Uterus (tissue), 3 donors: ENCODE measurements at regions not wholly inside any gene's neighbourhood (a gene's known extent, or its start where the extent isn't known, plus 50 kb on each side); places are given as distances from the start of the nearest gene placed in this dataset.

ENCODE experiments used
- DNase-seq, 2 donors: peaks; one replicate each; pipeline ENCODE4 v3.0.0-alpha.2; 2019 to 2020
- H3K27ac ChIP-seq, 2 donors: fragments of 200-600 bp; sonication (generic); 1 replicate in 1 of 2; 2 replicates in 1 of 2; pipeline ENCODE4 v1.5.1; 2016 to 2018
- H3K27me3 ChIP-seq, 2 donors: fragments of 200-600 bp; sonication (generic); one replicate each; pipeline ENCODE4 v1.5.1; 2018 to 2019; ENCODE audit warnings: control low read depth in 1 of 2
- H3K36me3 ChIP-seq, 2 donors: fragments of 200-600 bp; sonication (generic); one replicate each; pipeline ENCODE4 v1.5.1; 2019; ENCODE audit warnings: control low read depth in 1 of 2
- H3K4me1 ChIP-seq, 2 donors: fragments of 200-600 bp; sonication (generic); one replicate each; pipeline ENCODE4 v1.5.1; 2018 to 2019; ENCODE audit warnings: control low read depth in 1 of 2
- H3K4me3 ChIP-seq, 2 donors: fragments of 200-600 bp; sonication (generic); 1 replicate in 1 of 2; 2 replicates in 1 of 2; pipeline ENCODE4 v1.5.1; 2018 to 2019; ENCODE audit warnings: mild to moderate bottlenecking in 1 of 2
- H3K9me3 ChIP-seq, 2 donors: fragments of 200-600 bp; sonication (generic); one replicate each; pipeline ENCODE4 v1.5.1; 2019; ENCODE audit warnings: control low read depth in 1 of 2
- POLR2A ChIP-seq, 2 donors: fragments of 450-650 bp; IDR thresholded peaks; one replicate each; pipeline ENCODE4 v1.6.1; 2016; ENCODE audit warnings: antibody characterized with exemption in 2 of 2, mild to moderate bottlenecking in 1 of 2, moderate library complexity in 1 of 2
- intact Hi-C: fragments of 100-400 bp; cut with DNase I; formaldehyde crosslinking; loops from one replicate; pipeline ENCODE4 v1.15.1; 2023; ENCODE audit warnings: low total_unique reads
- TF ChIP-seq, protein P1 (sequence below), 4 experiments: fragments of 200-600 bp in 2 of 4; fragments of 450-650 bp in 2 of 4; sonication (generic) in 2 of 4; IDR thresholded peaks; one replicate each; pipeline ENCODE4 v1.5.1; 2016 to 2019; ENCODE audit warnings: antibody characterized with exemption in 4 of 4, mild to moderate bottlenecking in 2 of 4, moderate library complexity in 1 of 4
- donor health status: DM: yes; HTN: yes; CAD: no.

DNA sequence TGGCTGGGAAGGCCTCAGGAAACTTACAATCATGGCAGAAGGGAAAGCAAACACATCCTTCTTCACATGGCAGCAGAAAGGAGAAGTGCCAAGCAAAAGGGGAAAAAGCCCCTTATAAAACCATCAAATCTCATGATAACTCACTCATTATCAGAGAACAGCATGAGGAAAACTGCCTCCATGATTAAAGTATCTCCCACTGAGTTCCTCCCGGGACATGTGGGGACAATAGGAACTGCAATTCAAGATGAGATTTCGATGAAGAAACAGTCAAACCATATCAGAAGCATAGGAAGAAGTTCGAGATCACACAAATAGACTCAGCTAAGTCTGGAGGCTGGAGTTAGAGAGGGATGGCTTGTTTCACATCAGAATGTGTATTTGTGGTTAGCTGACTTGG, 869.4 kb upstream of the PHF14 start:
- H3K27me3 ChIP-seq: no peaks in the 10 kb centered on the region
- H3K4me3 ChIP-seq: no peak overlapping the region
- intact Hi-C loops: no loop called here

DNA sequence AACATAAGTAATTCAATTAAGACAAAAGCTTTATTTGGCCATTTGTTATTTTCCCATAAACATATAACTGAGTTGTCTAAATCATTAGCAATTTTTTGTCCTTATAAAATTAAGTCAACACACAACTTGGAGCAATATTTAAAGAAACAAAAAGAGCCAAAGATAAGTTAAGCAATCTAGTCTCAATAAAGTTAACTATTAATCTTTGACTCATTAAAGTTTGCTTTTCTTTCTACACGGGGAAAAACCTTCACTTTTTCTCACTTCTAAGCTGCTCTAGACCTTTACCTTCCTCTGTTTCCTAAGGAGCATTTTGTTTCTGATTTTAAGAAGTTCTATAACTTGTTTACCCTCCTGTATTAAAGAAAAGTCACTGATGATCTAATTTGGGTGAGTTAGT, 867.1 kb upstream of the PHF14 start:
- H3K27ac ChIP-seq: no peak overlapping the region
- H3K27me3 ChIP-seq: no peaks in the 10 kb centered on the region
- no peak overlapping the region for H3K4me3 ChIP-seq
- TF ChIP-seq, protein P1, sequence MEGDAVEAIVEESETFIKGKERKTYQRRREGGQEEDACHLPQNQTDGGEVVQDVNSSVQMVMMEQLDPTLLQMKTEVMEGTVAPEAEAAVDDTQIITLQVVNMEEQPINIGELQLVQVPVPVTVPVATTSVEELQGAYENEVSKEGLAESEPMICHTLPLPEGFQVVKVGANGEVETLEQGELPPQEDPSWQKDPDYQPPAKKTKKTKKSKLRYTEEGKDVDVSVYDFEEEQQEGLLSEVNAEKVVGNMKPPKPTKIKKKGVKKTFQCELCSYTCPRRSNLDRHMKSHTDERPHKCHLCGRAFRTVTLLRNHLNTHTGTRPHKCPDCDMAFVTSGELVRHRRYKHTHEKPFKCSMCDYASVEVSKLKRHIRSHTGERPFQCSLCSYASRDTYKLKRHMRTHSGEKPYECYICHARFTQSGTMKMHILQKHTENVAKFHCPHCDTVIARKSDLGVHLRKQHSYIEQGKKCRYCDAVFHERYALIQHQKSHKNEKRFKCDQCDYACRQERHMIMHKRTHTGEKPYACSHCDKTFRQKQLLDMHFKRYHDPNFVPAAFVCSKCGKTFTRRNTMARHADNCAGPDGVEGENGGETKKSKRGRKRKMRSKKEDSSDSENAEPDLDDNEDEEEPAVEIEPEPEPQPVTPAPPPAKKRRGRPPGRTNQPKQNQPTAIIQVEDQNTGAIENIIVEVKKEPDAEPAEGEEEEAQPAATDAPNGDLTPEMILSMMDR (IDR thresholded peaks at IDR 0.05): no peak
- TF ChIP-seq POLR2A (IDR thresholded peaks at IDR 0.05): no peak
- H3K4me1 ChIP-seq: no peaks in the 10 kb centered on the region
- intact Hi-C loops: no loop called here
- DNase-seq: no peak
- no peaks in the 10 kb centered on the region for H3K9me3 ChIP-seq
- no peaks in the 10 kb centered on the region for H3K36me3 ChIP-seq

More for the DNA sequence above, 869.4 kb upstream of the PHF14 start:
- no peak for DNase-seq
- no peaks in the 10 kb centered on the region for H3K4me1 ChIP-seq
- no peaks in the 10 kb centered on the region for H3K36me3 ChIP-seq
- no peak overlapping the region for H3K27ac ChIP-seq
- H3K9me3 ChIP-seq: no peaks in the 10 kb centered on the region
- TF ChIP-seq, protein P1 (IDR thresholded peaks at IDR 0.05): no peak
- TF ChIP-seq POLR2A (IDR thresholded peaks at IDR 0.05): no peak

DNA sequence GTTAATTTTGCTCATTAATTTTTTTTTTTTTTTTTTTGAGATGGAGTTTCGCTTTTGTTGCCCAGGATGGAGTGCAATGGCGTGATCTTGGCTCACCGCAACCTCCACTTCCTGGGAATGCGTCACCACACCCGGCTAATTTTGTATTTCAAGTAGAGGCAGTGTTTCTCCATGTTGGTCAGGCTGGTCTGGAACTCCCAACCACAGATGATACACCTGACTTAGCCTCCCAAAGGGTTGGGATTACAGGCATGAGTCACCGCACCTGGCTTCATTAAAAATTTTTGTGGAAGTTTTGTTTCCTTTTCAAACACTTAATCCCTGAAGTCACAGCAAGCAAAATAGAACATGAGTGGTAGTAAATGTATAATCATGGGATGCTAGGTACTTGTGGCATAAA, 857.2 kb upstream of the PHF14 start:
- no peak for DNase-seq
- H3K27me3 ChIP-seq: no peaks in the 10 kb centered on the region
- intact Hi-C loops: no loop called here
- no peaks in the 10 kb centered on the region for H3K4me1 ChIP-seq
- no peaks in the 10 kb centered on the region for H3K9me3 ChIP-seq
- H3K36me3 ChIP-seq: no peaks in the 10 kb centered on the region
- TF ChIP-seq, protein P1 (IDR thresholded peaks at IDR 0.05): no peak
- TF ChIP-seq POLR2A (IDR thresholded peaks at IDR 0.05): no peak
- H3K4me3 ChIP-seq: no peak overlapping the region
- no peak overlapping the region for H3K27ac ChIP-seq

DNA sequence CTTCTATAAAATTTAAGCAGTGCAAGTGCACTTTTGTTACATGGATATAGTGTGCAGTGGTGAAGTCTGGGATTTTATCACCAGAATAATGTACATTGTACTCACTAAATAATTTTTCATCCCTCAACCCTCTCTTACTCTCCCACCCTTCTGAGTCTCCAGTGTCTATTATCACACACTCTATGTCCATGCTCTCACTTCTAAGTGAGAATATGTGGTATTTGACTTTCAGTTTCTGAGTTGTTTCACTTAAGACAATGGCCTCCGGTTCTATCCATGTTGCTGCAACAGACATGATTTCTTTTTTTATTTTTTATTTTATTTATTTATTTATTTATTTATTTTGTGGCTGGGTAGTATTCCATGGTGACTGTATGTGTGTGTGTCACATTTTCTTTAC, 855.9 kb upstream of the PHF14 start:
- H3K27me3 ChIP-seq: no peaks in the 10 kb centered on the region
- TF ChIP-seq, protein P1 (IDR thresholded peaks at IDR 0.05): no peak
- TF ChIP-seq POLR2A (IDR thresholded peaks at IDR 0.05): no peak
- no peaks in the 10 kb centered on the region for H3K4me1 ChIP-seq
- no peaks in the 10 kb centered on the region for H3K9me3 ChIP-seq
- no peaks in the 10 kb centered on the region for H3K36me3 ChIP-seq
- no peak for DNase-seq
- no peak overlapping the region for H3K27ac ChIP-seq
- no peak overlapping the region for H3K4me3 ChIP-seq
- intact Hi-C loops: no loop called here

DNA sequence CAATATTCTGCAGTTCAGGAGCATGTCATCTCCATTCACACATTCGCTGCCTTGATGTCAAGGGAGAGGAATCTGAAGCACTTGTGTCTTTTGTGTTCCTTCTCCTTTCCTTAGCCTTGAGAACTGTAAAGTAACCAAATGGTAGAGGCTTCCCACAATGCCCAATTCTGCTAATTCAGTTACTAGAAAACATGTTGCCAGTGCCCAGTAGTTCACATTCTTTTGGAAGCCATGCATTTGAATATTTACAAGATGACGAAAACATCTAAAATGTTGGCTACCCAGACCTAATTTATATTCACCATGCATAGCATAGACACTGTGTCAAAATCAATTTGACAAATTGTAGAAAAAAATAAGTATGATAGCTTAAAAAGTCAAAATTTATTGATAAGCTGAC, 852.7 kb upstream of the PHF14 start:
- no peak overlapping the region for H3K27ac ChIP-seq
- no peaks in the 10 kb centered on the region for H3K9me3 ChIP-seq
- intact Hi-C loops: no loop called here
- TF ChIP-seq, protein P1 (IDR thresholded peaks at IDR 0.05): no peak
- TF ChIP-seq POLR2A (IDR thresholded peaks at IDR 0.05): no peak
- no peak overlapping the region for H3K4me3 ChIP-seq
- H3K27me3 ChIP-seq: no peaks in the 10 kb centered on the region
- no peak for DNase-seq
- no peaks in the 10 kb centered on the region for H3K4me1 ChIP-seq
- H3K36me3 ChIP-seq: no peaks in the 10 kb centered on the region
